ENCODE measurements at regions not wholly inside any gene's neighbourhood (a gene's known extent, or its start where the extent isn't known, plus 50 kb on each side); places are given as distances from the start of the nearest gene placed in this dataset.
"Not testable (repeated sequence)": the region's sequence is repeated elsewhere in the genome, so short reads cannot be mapped to it uniquely, and the experiment has no call there.

GRCh38 chr21:35178098-35178497, 129.0 kb upstream of the RUNX1 start:
- no peak for DNase-seq

DNA sequence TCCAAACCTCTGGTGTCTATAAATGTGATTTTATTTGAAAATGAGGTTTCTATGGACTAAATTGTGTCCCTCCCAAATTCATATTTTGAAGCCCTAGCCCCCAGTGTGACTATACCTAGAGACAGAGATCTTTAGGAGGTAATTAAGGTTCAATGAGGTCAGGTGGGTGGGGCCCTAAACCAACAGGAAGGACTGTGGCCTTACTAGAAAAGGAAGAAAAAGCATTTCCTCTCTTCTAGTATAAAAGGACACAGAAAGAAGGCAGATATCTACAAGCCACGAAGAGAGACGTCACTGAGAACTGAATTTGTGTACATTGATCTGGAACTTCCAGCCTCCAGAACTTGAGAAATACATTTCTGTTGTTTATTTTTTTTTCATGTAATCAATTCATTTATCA, 123.1 kb upstream of the RUNX1 start:
- no peak for DNase-seq

DNA sequence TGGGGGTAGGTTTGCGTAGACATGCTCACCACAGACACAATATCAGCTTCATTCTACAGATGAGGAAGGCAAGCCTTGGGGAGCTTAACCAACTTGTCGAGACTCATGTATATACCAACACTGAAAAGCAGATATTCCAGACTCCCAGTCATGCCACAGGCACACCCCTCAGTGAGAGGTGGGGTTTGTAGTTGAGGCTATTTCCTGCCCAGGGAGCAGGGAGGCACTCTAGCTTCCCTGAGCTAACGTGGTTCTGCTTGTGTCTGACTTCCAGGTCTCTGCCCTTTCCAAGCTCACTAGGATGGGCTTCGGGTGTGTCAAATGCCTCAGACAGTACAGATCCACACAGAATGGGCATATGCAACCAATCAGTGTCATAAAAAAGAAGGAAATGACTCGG, 122.3 kb upstream of the RUNX1 start:
- no peak for DNase-seq

- DNase-seq, result no peak
Observed at GRCh38 chr21:35170818-35171217, 121.7 kb upstream of the RUNX1 start.

DNA sequence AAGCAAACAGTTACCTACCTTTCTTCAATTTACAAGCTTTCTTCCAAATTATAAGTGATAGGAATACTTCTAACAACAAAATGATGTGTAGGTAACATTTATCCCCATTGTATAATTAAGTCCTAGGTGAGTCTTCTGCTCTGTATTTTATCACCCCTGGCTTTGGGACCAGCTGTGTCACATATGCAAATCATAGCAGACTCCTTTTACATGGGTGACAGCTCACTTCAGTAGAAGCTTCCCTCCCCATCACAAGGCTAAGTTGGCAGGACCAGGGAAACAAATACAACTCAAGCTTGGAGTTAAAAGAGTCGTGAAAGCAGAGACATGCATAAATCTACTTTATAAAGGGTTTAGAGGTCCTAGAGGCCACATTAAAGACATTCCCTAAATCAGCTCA, 121.1 kb upstream of the RUNX1 start:
- no peak for DNase-seq

- no peak for DNase-seq
Observed at GRCh38 chr21:35169574-35169973, 120.5 kb upstream of the RUNX1 start.

DNA sequence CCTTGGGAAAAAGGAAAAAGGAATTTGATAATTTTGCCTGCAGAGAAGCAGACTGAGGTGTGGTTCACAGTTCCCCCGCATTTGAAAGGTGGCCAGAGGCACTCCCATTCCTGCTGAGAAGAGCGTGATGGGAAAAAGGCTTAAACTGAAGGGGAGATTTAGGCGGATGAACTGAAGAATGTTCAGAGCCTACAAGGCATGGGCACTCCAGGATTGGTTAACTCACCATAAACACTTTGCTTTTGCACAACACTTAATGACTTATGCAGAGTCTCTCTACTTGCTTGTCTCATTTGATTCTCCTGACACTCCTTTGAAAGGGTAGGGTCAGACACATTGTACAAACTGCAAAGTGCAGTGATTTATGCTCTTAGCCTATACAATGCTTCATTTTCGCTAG, 119.6 kb upstream of the RUNX1 start:
- DNase-seq, result no peak

GRCh38 chr21:35164971-35165483, 115.9 kb upstream of the RUNX1 start:
- no peak for DNase-seq

DNA sequence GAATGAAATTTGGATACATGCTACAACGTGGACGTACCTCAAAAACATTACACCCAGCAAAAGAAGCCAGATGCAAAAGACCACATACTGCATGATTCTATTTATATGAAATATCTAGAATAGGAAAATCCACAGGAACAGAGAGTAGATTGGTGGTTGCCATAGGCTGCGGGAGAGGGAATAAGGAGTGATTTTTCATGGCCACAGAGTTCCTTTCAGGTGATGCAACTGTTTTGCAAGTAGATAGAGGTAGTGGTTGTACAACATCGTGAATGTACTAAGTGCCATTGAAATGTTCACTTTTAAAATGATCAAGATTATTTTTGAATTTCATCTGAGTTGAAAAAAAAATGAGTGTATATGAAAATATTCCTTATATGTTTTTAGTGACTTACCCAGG, 115.3 kb upstream of the RUNX1 start:
- no peak for DNase-seq

DNA sequence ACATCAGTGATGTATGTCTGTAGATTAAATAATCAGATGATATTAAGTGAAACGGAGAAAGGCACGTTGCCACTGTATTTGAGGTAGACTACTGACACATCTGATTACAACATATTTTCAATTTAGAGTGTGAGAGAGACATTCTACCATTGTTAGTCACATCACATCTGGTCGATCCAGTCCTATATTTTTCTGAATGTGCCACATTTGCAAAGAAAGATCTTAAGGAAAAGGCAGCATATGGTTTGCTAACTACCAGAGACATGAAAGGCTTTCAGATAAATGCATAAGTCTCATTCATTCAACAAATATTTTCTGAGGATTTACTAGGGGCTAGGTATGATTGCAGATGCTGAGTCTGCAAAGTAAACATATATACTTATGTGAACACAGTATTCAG, 114.3 kb upstream of the RUNX1 start:
- DNase-seq, result no peak

- no peak for DNase-seq
Observed at GRCh38 chr21:35162831-35163230, 113.7 kb upstream of the RUNX1 start.

- DNase-seq, result no peak
Observed at GRCh38 chr21:35159881-35160280, 110.8 kb upstream of the RUNX1 start.

DNA sequence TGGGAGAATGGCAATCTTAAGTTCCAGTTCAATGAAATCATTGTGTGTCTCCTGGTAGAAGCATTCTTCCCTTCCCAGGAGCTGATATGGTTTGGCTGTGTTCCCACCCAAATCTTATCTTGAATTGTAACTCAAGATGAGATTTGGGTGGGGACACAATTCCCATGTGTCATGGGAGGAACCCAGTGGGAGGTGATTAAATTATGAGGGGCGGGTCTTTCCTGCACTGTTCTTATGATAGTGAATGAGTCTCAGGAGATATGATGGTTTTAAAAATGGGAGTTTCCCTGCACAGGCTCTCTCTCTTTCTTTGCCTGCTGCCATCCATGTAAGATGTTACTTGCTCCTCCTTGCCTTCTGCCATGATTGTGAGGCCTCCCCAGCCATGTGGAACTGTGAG, 108.3 kb upstream of the RUNX1 start:
- DNase-seq, result not testable (repeated sequence)

- DNase-seq, result no peak
Observed at GRCh38 chr21:35156293-35157278, 107.5 kb upstream of the RUNX1 start.

GRCh38 chr21:35154788-35155187, 105.7 kb upstream of the RUNX1 start:
- no peak for DNase-seq

DNA sequence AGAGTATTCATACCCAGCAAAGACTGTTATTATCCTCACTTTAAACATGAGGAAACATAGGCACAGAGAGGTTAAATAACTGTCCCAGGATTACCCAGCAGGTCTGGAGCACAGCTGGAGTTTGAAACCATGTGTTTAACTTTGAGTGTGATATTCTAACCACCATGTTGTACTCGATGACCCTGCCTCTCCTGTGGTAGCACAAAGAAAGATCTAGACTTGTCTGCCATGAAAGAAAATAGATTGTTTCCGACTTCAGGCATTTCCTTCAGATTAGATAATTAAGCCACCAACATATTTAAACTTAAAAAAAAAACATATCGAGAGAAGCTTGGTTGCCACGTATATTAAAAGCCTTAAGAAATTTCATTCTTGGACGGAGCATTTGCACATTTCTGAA, 104.6 kb upstream of the RUNX1 start:
- no peak for DNase-seq

DNA sequence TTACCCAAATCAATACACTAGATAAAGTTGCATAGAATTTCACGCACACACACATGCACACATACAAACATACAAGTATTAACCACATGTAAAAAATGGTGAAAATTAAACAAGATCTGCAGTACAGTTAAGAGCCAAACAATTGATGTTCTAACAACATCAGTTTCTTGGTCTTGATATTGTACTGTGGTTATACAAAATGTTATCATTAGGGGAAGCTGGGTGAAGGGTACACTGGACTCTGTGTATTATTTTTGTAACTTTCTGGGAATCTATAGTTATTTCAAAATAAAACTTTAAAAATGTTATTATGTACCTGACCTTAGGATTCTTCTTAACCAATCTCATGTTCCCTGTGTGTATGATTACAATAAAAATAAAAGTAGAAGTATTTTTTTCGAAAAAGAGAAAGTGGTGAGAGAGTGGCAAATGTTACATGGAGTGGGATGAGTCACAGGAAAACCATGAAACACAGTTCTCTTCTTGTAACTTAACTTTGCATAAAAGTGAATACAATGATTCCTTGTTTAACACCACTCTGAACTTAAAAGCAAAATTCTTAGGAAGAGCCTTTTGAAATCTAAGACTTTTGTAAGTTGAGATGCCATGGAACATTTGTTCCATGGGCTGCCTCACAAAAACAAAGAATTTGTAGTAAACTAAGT, 101.6 kb upstream of the RUNX1 start:
- DNase-seq, result no peak

DNA sequence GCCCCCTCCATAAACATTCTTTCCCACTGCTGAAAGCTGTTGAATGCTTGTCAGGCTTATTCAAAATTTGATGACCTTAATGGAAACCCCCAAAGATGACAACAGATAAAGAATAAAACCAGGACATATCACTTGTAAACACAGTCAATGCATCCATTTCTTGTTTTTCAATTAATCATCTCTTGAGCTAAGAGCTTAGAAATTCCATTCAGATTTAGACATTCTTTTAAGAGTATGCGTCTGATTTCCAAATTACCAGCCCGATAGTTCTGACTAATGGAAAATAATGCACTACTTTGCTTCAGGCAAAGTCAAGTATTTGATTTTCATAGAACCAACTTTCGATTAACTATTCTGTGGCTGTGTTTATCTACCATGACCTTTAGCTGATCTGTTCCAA, 100.6 kb upstream of the RUNX1 start:
- DNase-seq, result no peak

DNA sequence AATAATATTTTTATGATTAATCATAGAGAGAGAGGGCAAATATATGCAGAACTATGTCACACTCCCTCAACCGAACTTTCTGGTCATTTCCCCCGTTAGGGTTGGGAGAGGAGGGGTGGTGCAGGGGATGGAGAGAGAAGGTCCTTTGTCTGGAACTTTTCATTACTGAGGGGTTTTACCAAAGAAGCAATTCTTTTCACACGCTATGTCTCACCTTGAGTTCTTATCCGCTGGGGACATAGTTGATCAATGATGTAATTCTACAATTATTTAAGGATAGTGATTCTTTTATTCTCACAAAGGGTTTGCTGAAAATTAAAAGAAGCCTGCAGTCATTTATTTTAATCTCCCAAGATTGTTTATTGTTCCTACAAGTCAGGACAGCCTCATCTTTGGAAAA, 98.3 kb upstream of the RUNX1 start:
- DNase-seq, result no peak

- DNase-seq, result no peak
Observed at GRCh38 chr21:35145626-35146233, 96.6 kb upstream of the RUNX1 start.

GRCh38 chr21:35144978-35145377, 95.9 kb upstream of the RUNX1 start:
- no peak for DNase-seq

DNA sequence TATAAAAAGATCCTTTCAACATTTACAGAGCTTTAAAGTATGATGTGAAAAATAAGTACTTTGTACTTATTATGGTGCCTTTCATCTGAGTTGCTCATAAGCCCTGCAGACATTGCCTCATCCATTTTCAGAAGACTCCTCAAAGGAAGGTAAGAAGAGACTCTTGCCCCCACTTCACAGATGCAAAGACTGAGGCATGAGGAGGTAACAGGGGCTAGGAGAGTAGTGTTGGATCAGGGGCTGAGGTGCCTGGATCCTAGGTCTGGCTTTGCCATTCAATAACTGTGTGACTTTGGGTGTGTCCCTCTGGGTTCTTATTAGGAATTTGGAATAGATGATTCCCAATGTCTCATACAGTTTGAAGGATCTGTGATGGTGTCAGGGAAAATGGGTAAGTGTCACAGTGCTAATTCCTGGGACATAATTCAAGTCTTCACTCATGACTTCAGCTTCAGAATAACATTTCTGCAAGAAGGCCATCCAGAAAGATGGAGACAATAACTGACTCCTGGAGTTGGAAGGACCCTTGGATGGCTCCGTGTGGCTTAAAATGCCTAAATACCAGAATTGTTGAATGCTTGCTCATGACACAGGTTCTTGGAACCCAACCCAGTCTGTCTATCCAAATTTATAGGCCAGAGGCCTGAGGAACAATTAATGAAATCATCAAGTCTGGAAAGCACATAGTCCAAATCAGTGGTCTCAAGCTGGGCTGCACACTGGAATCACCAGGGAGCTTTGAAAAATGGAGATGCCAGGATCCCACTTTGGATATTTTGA, 93.1 kb upstream of the RUNX1 start:
- DNase-seq, result no peak

- DNase-seq, result no peak
Observed at GRCh38 chr21:35139382-35139715, 90.2 kb upstream of the RUNX1 start.
